ENCODE measurements at regions not wholly inside any gene's neighbourhood (a gene's known extent, or its start where the extent isn't known, plus 50 kb on each side); places are given as distances from the start of the nearest gene placed in this dataset.

DNA sequence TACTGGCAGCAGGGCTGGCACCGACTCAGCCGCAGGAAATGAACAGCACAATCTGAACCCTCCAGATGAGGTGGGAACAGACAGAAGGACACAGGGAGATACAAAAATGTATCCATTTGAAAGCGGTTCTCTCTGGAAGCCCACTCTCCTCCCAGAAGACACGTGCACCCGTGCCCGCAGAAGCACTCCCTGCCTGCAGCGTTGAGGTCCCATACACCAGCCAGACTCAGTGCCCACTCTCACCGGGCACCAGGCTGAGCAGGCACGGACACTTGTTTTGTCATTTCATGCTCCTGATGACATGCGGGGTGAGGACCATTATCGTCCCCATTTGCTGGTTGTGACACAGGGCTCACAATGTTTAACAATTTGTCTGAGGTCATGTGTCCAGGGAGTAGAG is 297.4 kb upstream of the TLE3 start:
- TF ChIP-seq, protein P1, sequence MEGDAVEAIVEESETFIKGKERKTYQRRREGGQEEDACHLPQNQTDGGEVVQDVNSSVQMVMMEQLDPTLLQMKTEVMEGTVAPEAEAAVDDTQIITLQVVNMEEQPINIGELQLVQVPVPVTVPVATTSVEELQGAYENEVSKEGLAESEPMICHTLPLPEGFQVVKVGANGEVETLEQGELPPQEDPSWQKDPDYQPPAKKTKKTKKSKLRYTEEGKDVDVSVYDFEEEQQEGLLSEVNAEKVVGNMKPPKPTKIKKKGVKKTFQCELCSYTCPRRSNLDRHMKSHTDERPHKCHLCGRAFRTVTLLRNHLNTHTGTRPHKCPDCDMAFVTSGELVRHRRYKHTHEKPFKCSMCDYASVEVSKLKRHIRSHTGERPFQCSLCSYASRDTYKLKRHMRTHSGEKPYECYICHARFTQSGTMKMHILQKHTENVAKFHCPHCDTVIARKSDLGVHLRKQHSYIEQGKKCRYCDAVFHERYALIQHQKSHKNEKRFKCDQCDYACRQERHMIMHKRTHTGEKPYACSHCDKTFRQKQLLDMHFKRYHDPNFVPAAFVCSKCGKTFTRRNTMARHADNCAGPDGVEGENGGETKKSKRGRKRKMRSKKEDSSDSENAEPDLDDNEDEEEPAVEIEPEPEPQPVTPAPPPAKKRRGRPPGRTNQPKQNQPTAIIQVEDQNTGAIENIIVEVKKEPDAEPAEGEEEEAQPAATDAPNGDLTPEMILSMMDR (IDR thresholded peaks at IDR 0.05) = no peak
- no peak for TF ChIP-seq POLR2A (IDR thresholded peaks at IDR 0.05)
